ENCODE measurements at regions not wholly inside any gene's neighbourhood (a gene's known extent, or its start where the extent isn't known, plus 50 kb on each side); places are given as distances from the start of the nearest gene placed in this dataset.

GRCh38 chr5:124093658-124094057 lies 581.7 kb downstream of the CSNK1G3 start:
- H2BK120ac ChIP-seq (replicated peaks; ENCODE audit: low read depth, low read length) = no peak overlapping the region
- H4K5ac ChIP-seq (ENCODE audit: insufficient read length, low read depth, low read length) = no peak overlapping the region
- TF ChIP-seq BCL11A (IDR thresholded peaks at IDR 0.05; ENCODE audit: low read depth in 2 of 2, low read length in 2 of 2) = no peak
- no peak for TF ChIP-seq YY1 (IDR thresholded peaks at IDR 0.05; ENCODE audit: low read depth, low read length)
- TF ChIP-seq ATF3 (IDR thresholded peaks at IDR 0.05; ENCODE audit: insufficient read depth, low read depth, low read length) = no peak
- TF ChIP-seq TAF7 (optimal IDR thresholded peaks at IDR 0.05; ENCODE audit: borderline replicate concordance, low read depth, low read length) = no peak
- DNase-seq (ENCODE audit: low read depth in 1 of 2, low spot score in 2 of 2) (no peak), FAIRE-seq (no peak)
- no peak overlapping the region for H2BK12ac ChIP-seq (ENCODE audit: low read depth, low read length)
- no peak overlapping the region for H3K23ac ChIP-seq (ENCODE audit: insufficient read length)
- no peak overlapping the region for H4K91ac ChIP-seq (replicated peaks; ENCODE audit: insufficient read length, low read length)
- H2AFZ ChIP-seq (ENCODE audit: low read length) = no peak overlapping the region
- no peaks in the 10 kb centered on the region for H3K23me2 ChIP-seq (ENCODE audit: low read depth, low read length)
- peaks cover 0 to 7% (median 0%) of the 10 kb centered on the region in 4 experiments; a peak in 1 of 7 replicates for H3K4me1 ChIP-seq (replicated peaks in 1 of 4; ENCODE audit: control insufficient read depth in 3 of 4, insufficient read depth in 4 of 4, low read length in 3 of 4)
- no peaks in the 10 kb centered on the region for H4K20me1 ChIP-seq (replicated peaks in 1 of 2; ENCODE audit: control insufficient read depth in 1 of 2, insufficient read depth in 2 of 2, low read length in 2 of 2)
- no peak overlapping the region for H3K4me2 ChIP-seq (ENCODE audit: insufficient read depth in 1 of 2, low read depth in 2 of 2, low read length in 2 of 2)
- no peak overlapping the region for H3K14ac ChIP-seq (ENCODE audit: insufficient read length)
- H2AK5ac ChIP-seq (ENCODE audit: low read depth, low read length) = no peak overlapping the region
- H3K9me3 ChIP-seq (ENCODE audit: insufficient read depth in 2 of 2, low read depth in 1 of 2, low read length in 1 of 2) = no peaks in the 10 kb centered on the region
- no peaks in the 10 kb centered on the region for H3K36me3 ChIP-seq (ENCODE audit: control insufficient read depth in 2 of 4, insufficient read depth in 4 of 4, low read length in 3 of 4)
- no peak overlapping the region for H3K56ac ChIP-seq (replicated peaks; ENCODE audit: insufficient read length, low read depth, low read length)
- no peaks in the 10 kb centered on the region for H3K79me2 ChIP-seq (ENCODE audit: control insufficient read depth in 1 of 2, insufficient read depth in 2 of 2, low read length in 2 of 2)
- POLR2A ChIA-PET (ENCODE audit: partially characterized antibody) = no interaction called here
- CTCF ChIA-PET (ENCODE audit: partially characterized antibody) = no interaction called here
- H3K27me3 ChIP-seq (replicated peaks in 1 of 4; ENCODE audit: control insufficient read depth in 3 of 4, extremely low read depth in 1 of 4, insufficient read depth in 3 of 4, low read length in 3 of 4) = no peaks in the 10 kb centered on the region
- H2BK5ac ChIP-seq (ENCODE audit: low read depth, low read length) = no peak overlapping the region
- no peak overlapping the region for H3K9ac ChIP-seq (replicated peaks in 1 of 4; ENCODE audit: extremely low read depth in 1 of 4, low read depth in 3 of 4, low read length in 3 of 4)
- no peak overlapping the region for H4K8ac ChIP-seq (ENCODE audit: extremely low read depth, insufficient read depth, low read length)
- H2BK15ac ChIP-seq (ENCODE audit: low read length) = no peak overlapping the region
- no peak overlapping the region for H3K4ac ChIP-seq (replicated peaks; ENCODE audit: insufficient read length, low read depth, low read length)
- no peak overlapping the region for H3K27ac ChIP-seq (ENCODE audit: low read depth, low read length)
- H3K4me3 ChIP-seq (ENCODE audit: extremely low read depth in 1 of 4, insufficient read depth in 2 of 4, low read depth in 3 of 4, low read length in 4 of 4) = no peak overlapping the region
- H2BK20ac ChIP-seq (ENCODE audit: low read length) = no peak overlapping the region
- no peak overlapping the region for H3K18ac ChIP-seq (ENCODE audit: extremely low read depth, low read length)
- 96% methylated on average over 1 of the region's 1 CpG; no CpG with 5 or more reads in 1 of the 2 experiments for WGBS, 2 experiments (ENCODE audit: extremely low coverage in 1 of 2, insufficient coverage in 1 of 2, insufficient read length in 1 of 2, insufficient replicate concordance in 2 of 2, low coverage in 1 of 2, low lambda C conversion rate in 2 of 2, missing lambda C conversion rate in 1 of 2)
- no peaks in the 10 kb centered on the region for H3K79me1 ChIP-seq (ENCODE audit: low read depth, low read length)

Data from H1 (cell line).